Activated CD8-positive, alpha-beta T cell treated with anti-CD3 and anti-CD28 coated beads for 36 hours (primary cell): ENCODE measurements at regions not wholly inside any gene's neighbourhood (a gene's known extent, or its start where the extent isn't known, plus 50 kb on each side); places are given as distances from the start of the nearest gene placed in this dataset.

Experiments
- ATAC-seq: fragments of 200-7000 bp; cut with Tn5 transposase; one replicate; pipeline ENCODE4 v1.10.0; 2021; ENCODE audit warnings: mild to moderate bottlenecking, moderate library complexity
- CTCF ChIA-PET: fragments of 350-600 bp; sonication (Branson Sonifier 250); formaldehyde crosslinking; loops from one replicate; lab custom pipeline; 2021; ENCODE audit warnings: antibody characterized with exemption; lab: Charles Lee
- POLR2A ChIA-PET: fragments of 350-600 bp; sonication (Branson Sonifier 250); formaldehyde crosslinking; loops from one replicate; lab custom pipeline; 2021; ENCODE audit warnings: antibody characterized with exemption; lab: Charles Lee
- DNase-seq: peaks from one replicate; pipeline ENCODE4 v3.0.0-alpha.2; 2020
- H3K27ac Mint-ChIP-seq: one replicate; pipeline ENCODE4 v1.8.0; 2021; ENCODE audit warnings: mild to moderate bottlenecking, mixed read lengths
- H3K27me3 Mint-ChIP-seq: one replicate; pipeline ENCODE4 v1.8.0; 2021; ENCODE audit warnings: mixed read lengths
- H3K36me3 Mint-ChIP-seq: one replicate; pipeline ENCODE4 v1.8.0; 2021; ENCODE audit warnings: low read depth, mixed read lengths
- H3K4me1 Mint-ChIP-seq: one replicate; pipeline ENCODE4 v1.8.0; 2021; ENCODE audit warnings: low read depth, mixed read lengths
- H3K4me3 Mint-ChIP-seq: one replicate; pipeline ENCODE4 v1.8.0; 2021; ENCODE audit warnings: mild to moderate bottlenecking, moderate library complexity, mixed read lengths
- H3K9me3 Mint-ChIP-seq: one replicate; pipeline ENCODE4 v1.8.0; 2021; ENCODE audit warnings: mixed read lengths
- intact Hi-C: fragments of 100-400 bp; cut with micrococcal nuclease; formaldehyde crosslinking; loops from one replicate; pipeline ENCODE4 v1.10.0; 2022
- TF ChIP-seq, protein P1 (sequence below): fragments of 200-600 bp; IDR thresholded peaks from one replicate; pipeline ENCODE4 v1.8.0; 2022; ENCODE audit warnings: antibody characterized with exemption, mild to moderate bottlenecking

GRCh38 chr9:135251331-135251761 lies 163.9 kb downstream of the OLFM1 start:
- no peaks in the 10 kb centered on the region for H3K9me3 Mint-ChIP-seq
- ChIA-PET POLR2A (no interaction called here), CTCF (no interaction called here)
- intact Hi-C loops: no loop called here
- TF ChIP-seq, protein P1, sequence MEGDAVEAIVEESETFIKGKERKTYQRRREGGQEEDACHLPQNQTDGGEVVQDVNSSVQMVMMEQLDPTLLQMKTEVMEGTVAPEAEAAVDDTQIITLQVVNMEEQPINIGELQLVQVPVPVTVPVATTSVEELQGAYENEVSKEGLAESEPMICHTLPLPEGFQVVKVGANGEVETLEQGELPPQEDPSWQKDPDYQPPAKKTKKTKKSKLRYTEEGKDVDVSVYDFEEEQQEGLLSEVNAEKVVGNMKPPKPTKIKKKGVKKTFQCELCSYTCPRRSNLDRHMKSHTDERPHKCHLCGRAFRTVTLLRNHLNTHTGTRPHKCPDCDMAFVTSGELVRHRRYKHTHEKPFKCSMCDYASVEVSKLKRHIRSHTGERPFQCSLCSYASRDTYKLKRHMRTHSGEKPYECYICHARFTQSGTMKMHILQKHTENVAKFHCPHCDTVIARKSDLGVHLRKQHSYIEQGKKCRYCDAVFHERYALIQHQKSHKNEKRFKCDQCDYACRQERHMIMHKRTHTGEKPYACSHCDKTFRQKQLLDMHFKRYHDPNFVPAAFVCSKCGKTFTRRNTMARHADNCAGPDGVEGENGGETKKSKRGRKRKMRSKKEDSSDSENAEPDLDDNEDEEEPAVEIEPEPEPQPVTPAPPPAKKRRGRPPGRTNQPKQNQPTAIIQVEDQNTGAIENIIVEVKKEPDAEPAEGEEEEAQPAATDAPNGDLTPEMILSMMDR: no peak
- no peak overlapping the region for H3K4me3 Mint-ChIP-seq
- no peak for DNase-seq
- H3K27me3 Mint-ChIP-seq: no peaks in the 10 kb centered on the region
- H3K36me3 Mint-ChIP-seq: no peaks in the 10 kb centered on the region
- H3K4me1 Mint-ChIP-seq: no peaks in the 10 kb centered on the region
- no peak for ATAC-seq
- H3K27ac Mint-ChIP-seq: no peak overlapping the region

- ChIA-PET CTCF (no interaction called here), POLR2A (no interaction called here)
- no peaks in the 10 kb centered on the region for H3K9me3 Mint-ChIP-seq
- H3K4me1 Mint-ChIP-seq: no peaks in the 10 kb centered on the region
- H3K36me3 Mint-ChIP-seq: no peaks in the 10 kb centered on the region
- no peak for DNase-seq
- no peak for ATAC-seq
- H3K27me3 Mint-ChIP-seq: no peaks in the 10 kb centered on the region
- no peak overlapping the region for H3K4me3 Mint-ChIP-seq
- TF ChIP-seq, protein P1: no peak
- H3K27ac Mint-ChIP-seq: no peak overlapping the region
- intact Hi-C loops: no loop called here
Measured at GRCh38 chr9:135251996-135252760, 164.7 kb downstream of the OLFM1 start.

DNA sequence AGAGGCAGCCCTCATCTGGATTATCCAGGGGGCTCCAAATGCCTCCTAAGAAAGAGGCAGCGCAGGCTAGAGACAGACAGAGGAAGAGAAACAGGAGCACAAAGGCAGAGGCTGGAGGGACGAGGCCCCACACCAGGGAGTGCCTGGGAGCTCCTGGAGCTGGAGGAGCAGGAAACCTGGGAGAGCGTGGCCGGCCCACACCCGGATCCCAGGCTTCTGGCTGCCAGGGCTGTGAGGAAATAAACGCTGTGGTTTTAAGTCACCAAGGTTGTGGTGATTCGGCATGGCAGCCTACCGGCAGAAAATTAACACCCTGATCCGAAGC lies 165.5 kb downstream of the OLFM1 start:
- no peaks in the 10 kb centered on the region for H3K27me3 Mint-ChIP-seq
- ChIA-PET POLR2A (no interaction called here), CTCF (no interaction called here)
- ATAC-seq: no peak
- TF ChIP-seq, protein P1: no peak
- no peaks in the 10 kb centered on the region for H3K4me1 Mint-ChIP-seq
- no peak overlapping the region for H3K4me3 Mint-ChIP-seq
- H3K9me3 Mint-ChIP-seq: no peaks in the 10 kb centered on the region
- intact Hi-C loops: no loop called here
- no peak overlapping the region for H3K27ac Mint-ChIP-seq
- DNase-seq: no peak
- no peaks in the 10 kb centered on the region for H3K36me3 Mint-ChIP-seq

GRCh38 chr9:135253305-135254004 lies 166.0 kb downstream of the OLFM1 start:
- Mint-ChIP-seq H3K36me3 (no peaks in the 10 kb centered on the region), H3K4me3 (no peak overlapping the region), H3K4me1 (no peaks in the 10 kb centered on the region), H3K9me3 (no peaks in the 10 kb centered on the region), H3K27me3 (no peaks in the 10 kb centered on the region), H3K27ac (no peak overlapping the region)
- POLR2A ChIA-PET: no interaction called here
- TF ChIP-seq, protein P1: no peak
- CTCF ChIA-PET: no interaction called here
- intact Hi-C loops: no loop called here
- DNase-seq (no peak), ATAC-seq (no peak)
